Parathyroid adenoma (tissue), 2 donors: ENCODE measurements at regions not wholly inside any gene's neighbourhood (a gene's known extent, or its start where the extent isn't known, plus 50 kb on each side); places are given as distances from the start of the nearest gene placed in this dataset.

ENCODE experiments used
- H2AFZ ChIP-seq: fragments of 300-600 bp; sonication (generic); one replicate; pipeline ENCODE4 v1.7.0; 2017; ENCODE audit warnings: antibody characterized with exemption, mild to moderate bottlenecking
- H3K27ac ChIP-seq: fragments of 300-600 bp; sonication (generic); one replicate; pipeline ENCODE4 v1.7.0; 2017
- H3K27me3 ChIP-seq: fragments of 300-600 bp; sonication (generic); one replicate; pipeline ENCODE4 v1.7.0; 2017; ENCODE audit warnings: low read length; ENCODE audit not compliant: control insufficient read depth, insufficient read depth
- H3K36me3 ChIP-seq: fragments of 300-600 bp; sonication (generic); one replicate; pipeline ENCODE4 v1.7.0; 2017; ENCODE audit warnings: low read length; ENCODE audit not compliant: control insufficient read depth, insufficient read depth
- H3K4me1 ChIP-seq: fragments of 300-600 bp; sonication (generic); one replicate; pipeline ENCODE4 v1.7.0; 2017; ENCODE audit warnings: control low read depth
- H3K4me2 ChIP-seq: fragments of 300-600 bp; sonication (generic); one replicate; pipeline ENCODE4 v1.7.0; 2017; ENCODE audit warnings: low read length
- H3K4me3 ChIP-seq: fragments of 300-600 bp; sonication (generic); one replicate; pipeline ENCODE4 v1.7.0; 2017; ENCODE audit warnings: low read depth, low read length
- H3K79me2 ChIP-seq: fragments of 300-600 bp; sonication (generic); one replicate; pipeline ENCODE4 v1.7.0; 2017; ENCODE audit warnings: control low read depth
- H3K9ac ChIP-seq: fragments of 300-600 bp; sonication (generic); one replicate; pipeline ENCODE4 v1.7.0; 2017; ENCODE audit warnings: mild to moderate bottlenecking
- H3K9me3 ChIP-seq: fragments of 300-600 bp; sonication (generic); one replicate; pipeline ENCODE4 v1.7.0; 2017; ENCODE audit warnings: low read length; ENCODE audit not compliant: control insufficient read depth
- TF ChIP-seq, protein P1 (sequence below): fragments of 300-600 bp; sonication (generic); IDR thresholded peaks from one replicate; pipeline ENCODE4 v1.7.0; 2017; ENCODE audit warnings: antibody characterized with exemption, mild to moderate bottlenecking
- donor health status: primary hyperparathyroidism.

DNA sequence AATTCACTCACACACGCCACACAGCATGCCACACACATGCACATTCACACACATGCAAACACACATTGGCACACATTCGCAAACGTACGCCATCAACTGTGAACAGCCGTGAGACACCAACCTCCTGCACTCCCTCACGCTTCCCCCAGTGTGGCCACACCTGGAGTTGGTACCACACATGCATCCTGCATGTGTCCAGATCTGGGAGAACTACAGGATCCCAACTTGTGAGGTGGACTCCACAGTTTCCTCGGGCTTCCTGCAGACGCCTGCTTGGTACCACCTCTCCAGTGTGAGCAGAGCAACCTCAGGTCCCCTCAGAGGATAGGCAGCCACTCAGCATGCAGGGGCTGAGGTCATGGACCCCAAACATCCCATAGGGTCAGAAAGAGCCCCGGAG lies 239.0 kb downstream of the EIPR1 start:
- no peak overlapping the region for H3K9ac ChIP-seq
- H3K9me3 ChIP-seq, result no peaks in the 10 kb centered on the region
- TF ChIP-seq, protein P1, sequence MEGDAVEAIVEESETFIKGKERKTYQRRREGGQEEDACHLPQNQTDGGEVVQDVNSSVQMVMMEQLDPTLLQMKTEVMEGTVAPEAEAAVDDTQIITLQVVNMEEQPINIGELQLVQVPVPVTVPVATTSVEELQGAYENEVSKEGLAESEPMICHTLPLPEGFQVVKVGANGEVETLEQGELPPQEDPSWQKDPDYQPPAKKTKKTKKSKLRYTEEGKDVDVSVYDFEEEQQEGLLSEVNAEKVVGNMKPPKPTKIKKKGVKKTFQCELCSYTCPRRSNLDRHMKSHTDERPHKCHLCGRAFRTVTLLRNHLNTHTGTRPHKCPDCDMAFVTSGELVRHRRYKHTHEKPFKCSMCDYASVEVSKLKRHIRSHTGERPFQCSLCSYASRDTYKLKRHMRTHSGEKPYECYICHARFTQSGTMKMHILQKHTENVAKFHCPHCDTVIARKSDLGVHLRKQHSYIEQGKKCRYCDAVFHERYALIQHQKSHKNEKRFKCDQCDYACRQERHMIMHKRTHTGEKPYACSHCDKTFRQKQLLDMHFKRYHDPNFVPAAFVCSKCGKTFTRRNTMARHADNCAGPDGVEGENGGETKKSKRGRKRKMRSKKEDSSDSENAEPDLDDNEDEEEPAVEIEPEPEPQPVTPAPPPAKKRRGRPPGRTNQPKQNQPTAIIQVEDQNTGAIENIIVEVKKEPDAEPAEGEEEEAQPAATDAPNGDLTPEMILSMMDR, result no peak
- no peaks in the 10 kb centered on the region for H3K4me1 ChIP-seq
- H3K4me3 ChIP-seq, result no peak overlapping the region
- no peaks in the 10 kb centered on the region for H3K36me3 ChIP-seq
- no peak overlapping the region for H2AFZ ChIP-seq
- no peak overlapping the region for H3K27ac ChIP-seq
- H3K79me2 ChIP-seq, result no peaks in the 10 kb centered on the region
- H3K27me3 ChIP-seq, result no peaks in the 10 kb centered on the region
- H3K4me2 ChIP-seq, result no peak overlapping the region

GRCh38 chr2:3137651-3138300 lies 239.8 kb downstream of the EIPR1 start:
- Histone ChIP-seq H3K27me3 (no peaks in the 10 kb centered on the region), H3K27ac (no peak overlapping the region), H3K4me2 (no peak overlapping the region), H3K9ac (no peak overlapping the region), H3K4me3 (no peak overlapping the region), H3K36me3 (no peaks in the 10 kb centered on the region), H3K79me2 (no peaks in the 10 kb centered on the region), H3K4me1 (no peaks in the 10 kb centered on the region), H3K9me3 (no peaks in the 10 kb centered on the region), H2AFZ (no peak overlapping the region)
- TF ChIP-seq, protein P1, result no peak

GRCh38 chr2:3135676-3136075 lies 241.9 kb downstream of the EIPR1 start:
- Histone ChIP-seq H3K4me2 (no peak overlapping the region), H3K36me3 (no peaks in the 10 kb centered on the region), H3K4me1 (no peaks in the 10 kb centered on the region), H3K27me3 (no peaks in the 10 kb centered on the region), H3K9ac (no peak overlapping the region), H2AFZ (no peak overlapping the region), H3K9me3 (no peaks in the 10 kb centered on the region), H3K27ac (no peak overlapping the region), H3K4me3 (no peak overlapping the region), H3K79me2 (no peaks in the 10 kb centered on the region)
- TF ChIP-seq, protein P1, result no peak

DNA sequence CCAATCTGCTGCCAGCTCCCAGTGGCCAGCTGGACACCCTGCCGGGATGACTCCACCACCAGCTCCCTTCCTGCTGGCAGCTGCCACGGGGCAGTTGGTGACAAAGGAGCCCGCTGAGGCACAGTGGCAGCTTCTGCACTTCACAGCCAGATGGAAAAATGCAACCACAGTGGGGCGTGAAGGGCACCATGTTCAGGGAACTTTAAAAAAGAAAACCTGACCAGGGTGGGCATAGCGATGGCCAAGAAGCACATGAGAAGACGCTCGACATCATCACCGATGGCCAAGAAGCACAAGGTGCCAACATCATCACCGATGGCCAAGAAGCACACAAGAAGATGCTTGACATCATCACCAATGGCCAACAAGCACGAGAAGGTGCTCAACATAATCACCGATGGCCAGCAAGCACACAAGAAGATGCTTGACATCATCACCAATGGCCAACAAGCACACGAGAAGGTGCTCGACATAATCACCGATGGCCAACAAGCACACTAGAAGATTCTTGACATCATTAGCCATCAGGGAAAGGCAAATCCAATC lies 243.5 kb downstream of the EIPR1 start:
- no peak overlapping the region for H2AFZ ChIP-seq
- no peak overlapping the region for H3K9ac ChIP-seq
- no peak overlapping the region for H3K4me2 ChIP-seq
- TF ChIP-seq, protein P1, result no peak
- no peak overlapping the region for H3K4me3 ChIP-seq
- no peaks in the 10 kb centered on the region for H3K4me1 ChIP-seq
- no peaks in the 10 kb centered on the region for H3K36me3 ChIP-seq
- no peak overlapping the region for H3K27ac ChIP-seq
- no peaks in the 10 kb centered on the region for H3K27me3 ChIP-seq
- H3K79me2 ChIP-seq, result no peaks in the 10 kb centered on the region
- H3K9me3 ChIP-seq, result no peaks in the 10 kb centered on the region

DNA sequence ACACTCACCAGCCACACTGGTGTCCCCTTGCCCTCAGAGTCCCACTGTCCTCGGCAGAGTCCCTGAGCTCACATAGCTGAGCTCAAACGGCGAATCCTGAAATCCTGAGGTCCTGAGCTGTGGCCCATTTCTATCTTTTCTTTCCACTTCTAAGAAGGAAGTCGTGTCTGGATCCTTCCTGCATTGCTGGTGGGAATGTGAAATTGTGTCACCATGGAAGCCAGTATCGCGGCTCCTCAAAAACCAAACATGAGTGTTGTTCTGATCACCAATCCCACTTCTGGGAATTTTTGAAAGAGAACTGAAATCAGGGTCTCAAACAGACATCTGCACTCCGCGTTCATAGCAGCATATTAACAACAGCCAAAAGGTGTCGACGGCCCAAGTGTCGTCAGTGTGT lies 244.7 kb downstream of the EIPR1 start:
- H3K9me3 ChIP-seq, result no peaks in the 10 kb centered on the region
- no peak overlapping the region for H3K9ac ChIP-seq
- H2AFZ ChIP-seq, result no peak overlapping the region
- no peaks in the 10 kb centered on the region for H3K27me3 ChIP-seq
- no peaks in the 10 kb centered on the region for H3K79me2 ChIP-seq
- H3K36me3 ChIP-seq, result no peaks in the 10 kb centered on the region
- no peak overlapping the region for H3K4me2 ChIP-seq
- no peak overlapping the region for H3K27ac ChIP-seq
- no peaks in the 10 kb centered on the region for H3K4me1 ChIP-seq
- TF ChIP-seq, protein P1, result no peak
- no peak overlapping the region for H3K4me3 ChIP-seq
